ENCODE measurements at regions not wholly inside any gene's neighbourhood (a gene's known extent, or its start where the extent isn't known, plus 50 kb on each side); places are given as distances from the start of the nearest gene placed in this dataset.

GRCh38 chr16:22967521-22968095 lies 153.6 kb downstream of the HS3ST2 start:
- TF ChIP-seq POLR2A (IDR thresholded peaks at IDR 0.05; ENCODE audit: low read length) (no peak), GATA1 (IDR thresholded peaks at IDR 0.05; ENCODE audit: low read depth, low read length) (no peak)
